Heart left ventricle (tissue), 16 donors: ENCODE measurements at regions not wholly inside any gene's neighbourhood (a gene's known extent, or its start where the extent isn't known, plus 50 kb on each side); places are given as distances from the start of the nearest gene placed in this dataset.

Experiments used
- ATAC-seq, 4 donors: fragments of 200-7000 bp; cut with Tn5 transposase; one replicate each; pipeline ENCODE4 v1.9.1; 2020 to 2022; ENCODE audit warnings: moderate library complexity in 4 of 4, mild to moderate bottlenecking in 3 of 4, moderate number of reproducible peaks in 1 of 4
- DNase-seq, 5 donors: peaks; one replicate each; pipeline ENCODE4 v3.0.0-alpha.2; 2020
- H3K27ac ChIP-seq, 12 donors: fragments of 200-600 bp; sonication (generic) in 4 of 12; one replicate each; pipeline versions ENCODE4 v1.5.0 to v1.8.0; 2016 to 2022; ENCODE audit warnings: mild to moderate bottlenecking in 2 of 12
- H3K27me3 ChIP-seq, 9 donors: fragments of 200-600 bp; sonication (generic) in 2 of 9; one replicate each; pipeline versions ENCODE4 v1.5.1 to v1.8.0; 2016 to 2022; ENCODE audit warnings: mild to moderate bottlenecking in 3 of 9
- H3K36me3 ChIP-seq, 9 donors: fragments of 200-600 bp; sonication (generic) in 2 of 9; one replicate each; pipeline versions ENCODE4 v1.5.0 to v1.8.0; 2018 to 2022; ENCODE audit warnings: mild to moderate bottlenecking in 2 of 9
- H3K4me1 ChIP-seq, 12 donors: fragments of 200-600 bp; sonication (generic) in 4 of 12; one replicate each; pipeline versions ENCODE4 v1.5.0 to v1.8.0; 2016 to 2022; ENCODE audit warnings: mild to moderate bottlenecking in 3 of 12
- H3K4me3 ChIP-seq, 12 donors: fragments of 200-600 bp; sonication (generic) in 4 of 12; one replicate each; pipeline versions ENCODE4 v1.5.0 to v1.8.0; 2017 to 2022; ENCODE audit warnings: mild to moderate bottlenecking in 9 of 12, moderate library complexity in 4 of 12
- H3K9me3 ChIP-seq, 12 donors: fragments of 200-600 bp; sonication (generic) in 4 of 12; one replicate each; pipeline versions ENCODE4 v1.5.0 to v1.8.0; 2016 to 2022; ENCODE audit warnings: mild to moderate bottlenecking in 1 of 12
- POLR2A ChIP-seq, 2 donors: fragments of 450-650 bp; IDR thresholded peaks; one replicate each; pipeline ENCODE4 v1.6.1; 2017; ENCODE audit warnings: antibody characterized with exemption in 2 of 2, mild to moderate bottlenecking in 2 of 2, moderate library complexity in 2 of 2
- WGBS, 4 donors: extraction: QIAGEN DNeasy Blood & Tissue Kit in 2 of 4; methylation state at CpG; one replicate each; pipeline versions ENCODE4 v1.1.5 to v1.1.7; 2013 to 2018; 5-methylcytosine and 5-hydroxymethylcytosine counted together
- intact Hi-C, 10 donors: fragments of 100-400 bp; cut with DNase I; formaldehyde crosslinking; loops; one replicate each; pipeline versions ENCODE4 v1.11.1 to v1.14.2; 2022
- TF ChIP-seq, protein P1 (sequence below), 12 donors: fragments of 200-600 bp; sonication (generic) in 4 of 12; IDR thresholded peaks; one replicate each; pipeline versions ENCODE4 v1.5.0 to v1.8.0; 2018 to 2022; ENCODE audit warnings: antibody characterized with exemption in 12 of 12, mild to moderate bottlenecking in 5 of 12
- donor health status: ischemic (EF 13 %, LVEDD 7.1; RV severe dilation, severe dysfunction).
- donor health status: healthy with polysubstance abuse.
- donor health status: DM: no; HTN: yes; CAD: no.
- donor health status: DM: no; HTN: no; CAD: no.
- donor health status: ischemic (EF 25% LVEDD 6.9; RV normal size, moderate dysfunction).
- donor health status: ischemic (EF 25% LVEDD 5.7; RV mildly dilated, moderate dysfunction).
- donor health status: healthy.
- donor health status: DM: yes; HTN: yes; CAD: no.
- donor health status: ischemic (EF 35%, LVEDD 5.7; RV mildly dilated, moderate dysfunction).
- donor health status: nonischemic (EF 11% LVEDD 7.7; RV severe dilation, severe dysfunction).
- donor health status: DM: yes; HTN: yes; CAD: no.
- donor health status: PGD.
- donor health status: ischemic (EF 29% LVEDD 5.4; RV normal size, mild dysfunction).
- donor health status: nonischemic (EF 23%, LVEDD 6.1; RV moderate dilation, normal function).

DNA sequence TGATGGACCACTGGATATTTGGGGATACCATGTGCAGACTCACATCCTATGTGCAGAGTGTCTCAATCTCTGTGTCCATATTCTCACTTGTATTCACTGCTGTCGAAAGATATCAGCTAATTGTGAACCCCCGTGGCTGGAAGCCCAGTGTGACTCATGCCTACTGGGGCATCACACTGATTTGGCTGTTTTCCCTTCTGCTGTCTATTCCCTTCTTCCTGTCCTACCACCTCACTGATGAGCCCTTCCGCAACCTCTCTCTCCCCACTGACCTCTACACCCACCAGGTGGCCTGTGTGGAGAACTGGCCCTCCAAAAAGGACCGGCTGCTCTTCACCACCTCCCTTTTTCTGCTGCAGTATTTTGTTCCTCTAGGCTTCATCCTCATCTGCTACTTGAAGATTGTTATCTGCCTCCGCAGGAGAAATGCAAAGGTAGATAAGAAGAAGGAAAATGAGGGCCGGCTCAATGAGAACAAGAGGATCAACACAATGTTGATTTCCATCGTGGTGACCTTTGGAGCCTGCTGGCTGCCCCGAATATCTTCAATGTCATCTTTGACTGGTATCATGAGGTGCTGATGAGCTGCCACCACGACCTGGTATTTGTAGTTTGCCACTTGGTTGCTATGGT is 54.5 kb upstream of the HNRNPA0 start:
- no peak overlapping the region for H3K4me3 ChIP-seq
- DNase-seq (peak in 4 of 5 donors; percentile 33 to 64 (median 48)), ATAC-seq (peak; percentile 26 to 72 (median 54))
- H3K4me1 ChIP-seq, result peaks cover 0 to 31% (median 2%) of the 10 kb centered on the region in 12 donors
- H3K9me3 ChIP-seq, result no peaks in the 10 kb centered on the region
- TF ChIP-seq POLR2A (IDR thresholded peaks at IDR 0.05), result no peak
- TF ChIP-seq, protein P1, sequence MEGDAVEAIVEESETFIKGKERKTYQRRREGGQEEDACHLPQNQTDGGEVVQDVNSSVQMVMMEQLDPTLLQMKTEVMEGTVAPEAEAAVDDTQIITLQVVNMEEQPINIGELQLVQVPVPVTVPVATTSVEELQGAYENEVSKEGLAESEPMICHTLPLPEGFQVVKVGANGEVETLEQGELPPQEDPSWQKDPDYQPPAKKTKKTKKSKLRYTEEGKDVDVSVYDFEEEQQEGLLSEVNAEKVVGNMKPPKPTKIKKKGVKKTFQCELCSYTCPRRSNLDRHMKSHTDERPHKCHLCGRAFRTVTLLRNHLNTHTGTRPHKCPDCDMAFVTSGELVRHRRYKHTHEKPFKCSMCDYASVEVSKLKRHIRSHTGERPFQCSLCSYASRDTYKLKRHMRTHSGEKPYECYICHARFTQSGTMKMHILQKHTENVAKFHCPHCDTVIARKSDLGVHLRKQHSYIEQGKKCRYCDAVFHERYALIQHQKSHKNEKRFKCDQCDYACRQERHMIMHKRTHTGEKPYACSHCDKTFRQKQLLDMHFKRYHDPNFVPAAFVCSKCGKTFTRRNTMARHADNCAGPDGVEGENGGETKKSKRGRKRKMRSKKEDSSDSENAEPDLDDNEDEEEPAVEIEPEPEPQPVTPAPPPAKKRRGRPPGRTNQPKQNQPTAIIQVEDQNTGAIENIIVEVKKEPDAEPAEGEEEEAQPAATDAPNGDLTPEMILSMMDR (IDR thresholded peaks at IDR 0.05), result no peak
- no peaks in the 10 kb centered on the region for H3K27me3 ChIP-seq
- 47 to 55% (median 54%) methylated on average over 9 of the region's 9 CpGs for WGBS, 4 donors
- intact Hi-C loops, result no loop called here
- peaks cover 0 to 51% (median 9%) of the 10 kb centered on the region in 9 donors for H3K36me3 ChIP-seq
- peak overlapping the region in 6 of 12 donors; percentile 6 to 52 (median 42) for H3K27ac ChIP-seq

DNA sequence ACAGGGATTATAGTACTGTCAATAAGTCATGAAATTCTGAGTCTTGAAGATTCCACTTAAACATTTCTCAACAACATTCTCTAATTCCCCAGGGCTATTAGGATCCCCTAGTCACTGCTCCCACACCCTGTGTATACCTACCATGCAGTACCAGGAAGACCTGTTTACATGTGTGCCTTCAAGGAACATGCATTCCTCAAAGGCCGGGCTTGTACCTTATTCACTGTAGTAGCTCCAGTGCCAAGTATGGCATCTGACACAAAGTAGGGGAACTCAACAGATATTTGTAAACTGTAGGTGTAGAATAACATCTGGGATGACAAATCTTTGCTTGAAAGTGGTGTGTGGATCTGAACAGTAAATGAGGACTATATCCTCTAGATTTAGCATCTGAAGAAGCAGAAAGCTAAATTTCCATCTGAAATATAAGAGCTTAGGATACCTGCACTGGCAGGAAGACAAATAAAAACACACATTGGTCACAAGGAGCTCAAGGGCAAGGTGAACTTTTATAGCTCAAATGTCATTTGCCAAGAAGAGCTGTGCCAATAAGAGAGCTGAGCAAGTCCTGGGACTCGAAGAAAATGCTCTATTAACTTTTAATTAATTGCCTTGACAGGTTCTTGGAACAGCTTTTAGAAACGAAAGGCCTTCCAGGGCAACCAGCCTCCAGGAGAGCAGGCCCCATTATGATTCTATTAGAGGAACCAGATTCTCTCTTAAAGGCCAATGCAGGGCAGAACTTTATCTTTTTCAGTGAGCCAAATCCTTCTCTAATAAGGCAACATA is 52.3 kb upstream of the MYOT start:
- 34 to 48% (median 38%) methylated on average over 3 of the region's 3 CpGs for WGBS, 4 donors
- ATAC-seq (peak; percentile 28 to 55 (median 42)), DNase-seq (no peak)
- TF ChIP-seq POLR2A (IDR thresholded peaks at IDR 0.05), result no peak
- TF ChIP-seq, protein P1 (IDR thresholded peaks at IDR 0.05), result no peak
- intact Hi-C loops, result no loop called here
- H3K4me3 ChIP-seq, result no peak overlapping the region
- H3K27me3 ChIP-seq, result no peaks in the 10 kb centered on the region
- no peaks in the 10 kb centered on the region for H3K9me3 ChIP-seq
- peaks cover 0 to 26% (median 7%) of the 10 kb centered on the region in 9 donors for H3K36me3 ChIP-seq
- peaks cover 0 to 28% (median 11%) of the 10 kb centered on the region in 12 donors for H3K4me1 ChIP-seq
- H3K27ac ChIP-seq, result peak overlapping the region in 10 of 12 donors; percentile 0 to 55 (median 44)
